ENCODE measurements at regions not wholly inside any gene's neighbourhood (a gene's known extent, or its start where the extent isn't known, plus 50 kb on each side); places are given as distances from the start of the nearest gene placed in this dataset.

GRCh38 chr14:51546603-51547258 is 105.0 kb upstream of the FRMD6 start:
- no peak for DNase-seq (ENCODE audit: extremely low read depth, insufficient read length)
- Histone ChIP-seq H3K36me3 (ENCODE audit: control insufficient read depth, insufficient read depth, low read length) (no peaks in the 10 kb centered on the region), H3K4me3 (replicated peaks; ENCODE audit: low read depth, low read length) (no peak overlapping the region), H3K27me3 (replicated peaks; ENCODE audit: control insufficient read depth, insufficient read depth, low read length) (no peaks in the 10 kb centered on the region)
- no peak for TF ChIP-seq CTCF (IDR thresholded peaks at IDR 0.05; ENCODE audit: insufficient read depth, low read length, poor library complexity, severe bottlenecking)

DNA sequence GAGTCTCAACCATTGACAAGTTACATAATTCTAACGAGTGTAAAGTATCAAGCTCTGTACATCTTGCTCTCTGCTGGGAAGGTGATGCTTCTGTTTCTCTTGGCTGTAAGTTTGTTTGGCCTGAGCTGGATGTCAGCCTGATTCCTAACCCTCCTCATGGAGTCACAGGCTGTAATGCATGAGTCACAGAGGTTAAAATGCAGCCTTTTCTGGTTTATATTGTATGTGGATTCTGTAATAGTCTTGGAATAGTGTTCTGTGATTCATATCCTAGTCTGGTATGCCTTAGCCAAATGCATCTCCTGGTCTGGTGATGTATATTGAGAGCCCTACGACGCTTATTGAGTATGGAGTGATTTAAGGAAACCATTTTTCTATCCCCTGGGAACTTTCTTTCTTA is 104.5 kb upstream of the FRMD6 start:
- no peak for DNase-seq (ENCODE audit: extremely low read depth, insufficient read length)
- H3K36me3 ChIP-seq (ENCODE audit: control insufficient read depth, insufficient read depth, low read length), result no peaks in the 10 kb centered on the region
- H3K4me3 ChIP-seq (replicated peaks; ENCODE audit: low read depth, low read length), result no peak overlapping the region
- no peak for TF ChIP-seq CTCF (IDR thresholded peaks at IDR 0.05; ENCODE audit: insufficient read depth, low read length, poor library complexity, severe bottlenecking)
- no peaks in the 10 kb centered on the region for H3K27me3 ChIP-seq (replicated peaks; ENCODE audit: control insufficient read depth, insufficient read depth, low read length)

GRCh38 chr14:51547701-51548100 is 104.0 kb upstream of the FRMD6 start:
- Histone ChIP-seq H3K36me3 (ENCODE audit: control insufficient read depth, insufficient read depth, low read length) (no peaks in the 10 kb centered on the region), H3K27me3 (replicated peaks; ENCODE audit: control insufficient read depth, insufficient read depth, low read length) (no peaks in the 10 kb centered on the region), H3K4me3 (replicated peaks; ENCODE audit: low read depth, low read length) (no peak overlapping the region)
- DNase-seq (ENCODE audit: extremely low read depth, insufficient read length), result no peak
- no peak for TF ChIP-seq CTCF (IDR thresholded peaks at IDR 0.05; ENCODE audit: insufficient read depth, low read length, poor library complexity, severe bottlenecking)

- H3K27me3 ChIP-seq (replicated peaks; ENCODE audit: control insufficient read depth, insufficient read depth, low read length), result no peaks in the 10 kb centered on the region
- H3K4me3 ChIP-seq (replicated peaks; ENCODE audit: low read depth, low read length), result no peak overlapping the region
- H3K36me3 ChIP-seq (ENCODE audit: control insufficient read depth, insufficient read depth, low read length), result no peaks in the 10 kb centered on the region
- no peak for TF ChIP-seq CTCF (IDR thresholded peaks at IDR 0.05; ENCODE audit: insufficient read depth, low read length, poor library complexity, severe bottlenecking)
- DNase-seq (ENCODE audit: extremely low read depth, insufficient read length), result no peak
Measured at GRCh38 chr14:51548187-51548586, 103.5 kb upstream of the FRMD6 start.

- Histone ChIP-seq H3K4me3 (replicated peaks; ENCODE audit: low read depth, low read length) (no peak overlapping the region), H3K27me3 (replicated peaks; ENCODE audit: control insufficient read depth, insufficient read depth, low read length) (no peaks in the 10 kb centered on the region), H3K36me3 (ENCODE audit: control insufficient read depth, insufficient read depth, low read length) (no peaks in the 10 kb centered on the region)
- TF ChIP-seq CTCF (IDR thresholded peaks at IDR 0.05; ENCODE audit: insufficient read depth, low read length, poor library complexity, severe bottlenecking), result no peak
- no peak for DNase-seq (ENCODE audit: extremely low read depth, insufficient read length)
Measured at GRCh38 chr14:51550636-51551035, 101.1 kb upstream of the FRMD6 start.

DNA sequence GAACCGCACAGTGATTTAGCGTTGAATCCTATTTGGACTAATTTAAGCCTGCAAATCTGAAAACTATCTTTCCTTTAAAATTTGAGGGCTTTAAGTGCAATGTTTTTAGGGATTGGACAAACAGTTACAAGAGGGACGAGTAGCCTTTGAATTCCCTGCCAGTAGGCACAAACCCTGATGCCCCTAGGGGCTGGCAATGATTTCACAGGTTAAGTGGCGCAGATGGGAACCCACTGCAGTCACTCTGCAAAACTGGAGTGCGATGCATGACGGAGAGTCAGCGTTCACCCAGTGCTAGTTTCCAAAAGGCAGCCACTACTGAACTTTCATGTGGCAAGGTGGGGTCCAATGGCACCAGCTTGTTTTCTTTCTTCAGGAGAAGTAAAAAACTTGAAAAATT is 99.4 kb upstream of the FRMD6 start:
- DNase-seq (ENCODE audit: extremely low read depth, insufficient read length), result no peak
- no peaks in the 10 kb centered on the region for H3K36me3 ChIP-seq (ENCODE audit: control insufficient read depth, insufficient read depth, low read length)
- no peak overlapping the region for H3K4me3 ChIP-seq (replicated peaks; ENCODE audit: low read depth, low read length)
- no peaks in the 10 kb centered on the region; the same call in 1 of the 2 replicates for H3K27me3 ChIP-seq (replicated peaks; ENCODE audit: control insufficient read depth, insufficient read depth, low read length)
- peak; percentile 25 for TF ChIP-seq CTCF (IDR thresholded peaks at IDR 0.05; ENCODE audit: insufficient read depth, low read length, poor library complexity, severe bottlenecking)

Measured in GM06990 (cell line).